ENCODE measurements at regions not wholly inside any gene's neighbourhood (a gene's known extent, or its start where the extent isn't known, plus 50 kb on each side); places are given as distances from the start of the nearest gene placed in this dataset.

- no peak overlapping the region for H3K4me3 ChIP-seq (ENCODE audit: low read depth in 1 of 3, low read length in 3 of 3)
- TF ChIP-seq FOXA2 (IDR thresholded peaks at IDR 0.05) (no peak), EGR1 (IDR thresholded peaks at IDR 0.05; ENCODE audit: low read depth in 2 of 2) (no peak), GABPA (IDR thresholded peaks at IDR 0.05 in 1 of 2, conservative IDR thresholded peaks at IDR 0.05 in 1 of 2) (no peak)
These were observed 161.9 kb upstream of the CRIM1 start for GRCh38 chr2:36193680-36194079.

GRCh38 chr2:36192983-36193382 lies 162.6 kb upstream of the CRIM1 start:
- DNase-seq (ENCODE audit: low spot score), result no peak
- no peak overlapping the region for H3K9ac ChIP-seq (ENCODE audit: low read depth in 1 of 2, low read length in 2 of 2)
- TF ChIP-seq EGR1 (IDR thresholded peaks at IDR 0.05; ENCODE audit: low read depth in 2 of 2), result no peak
- no peak for TF ChIP-seq CTCF (IDR thresholded peaks at IDR 0.05; ENCODE audit: low read depth, low read length, missing input control)
- no peak for TF ChIP-seq JUND (IDR thresholded peaks at IDR 0.05)
- TF ChIP-seq ZBTB33 (IDR thresholded peaks at IDR 0.05), result no peak
- TF ChIP-seq HNF4A (conservative IDR thresholded peaks at IDR 0.05), result no peak
- TF ChIP-seq REST (IDR thresholded peaks at IDR 0.05), result no peak
- TF ChIP-seq FOXA1 (IDR thresholded peaks at IDR 0.05), result no peak
- TF ChIP-seq MAX (IDR thresholded peaks at IDR 0.05), result no peak
- no peak for TF ChIP-seq RAD21 (IDR thresholded peaks at IDR 0.05)
- TF ChIP-seq GABPA (IDR thresholded peaks at IDR 0.05 in 1 of 2, conservative IDR thresholded peaks at IDR 0.05 in 1 of 2), result no peak
- TF ChIP-seq NR2F2 (IDR thresholded peaks at IDR 0.05), result no peak
- TF ChIP-seq ATF3 (IDR thresholded peaks at IDR 0.05), result no peak
- no peaks in the 10 kb centered on the region for H3K4me1 ChIP-seq (ENCODE audit: control insufficient read depth in 4 of 4, insufficient read depth in 4 of 4, low read length in 3 of 4)
- H3K9me3 ChIP-seq (ENCODE audit: control insufficient read depth in 4 of 4, low read length in 3 of 4), result peaks cover 0 to 2% (median 0%) of the 10 kb centered on the region in 4 donors
- no peak overlapping the region for H3K27ac ChIP-seq (ENCODE audit: low read depth in 1 of 2, low read length in 2 of 2)
- 11% methylated on average over 1 of the region's 1 CpG for WGBS
- no peak overlapping the region for H3K4me3 ChIP-seq (ENCODE audit: low read depth in 1 of 3, low read length in 3 of 3)
- H3K27me3 ChIP-seq (ENCODE audit: control insufficient read depth in 4 of 4, insufficient read depth in 4 of 4, low read length in 3 of 4), result no peaks in the 10 kb centered on the region
- H3K36me3 ChIP-seq (ENCODE audit: control insufficient read depth in 4 of 4, insufficient read depth in 3 of 4, low read depth in 1 of 4, low read length in 3 of 4), result no peaks in the 10 kb centered on the region

More at GRCh38 chr2:36193680-36194079, 161.9 kb upstream of the CRIM1 start:
- no peak for DNase-seq (ENCODE audit: low spot score)
- Histone ChIP-seq H3K36me3 (ENCODE audit: control insufficient read depth in 4 of 4, insufficient read depth in 3 of 4, low read depth in 1 of 4, low read length in 3 of 4) (no peaks in the 10 kb centered on the region), H3K27ac (ENCODE audit: low read depth in 1 of 2, low read length in 2 of 2) (no peak overlapping the region), H3K4me1 (ENCODE audit: control insufficient read depth in 4 of 4, insufficient read depth in 4 of 4, low read length in 3 of 4) (no peaks in the 10 kb centered on the region), H3K9me3 (ENCODE audit: control insufficient read depth in 4 of 4, low read length in 3 of 4) (no peaks in the 10 kb centered on the region), H3K9ac (ENCODE audit: low read depth in 1 of 2, low read length in 2 of 2) (no peak overlapping the region), H3K27me3 (ENCODE audit: control insufficient read depth in 4 of 4, insufficient read depth in 4 of 4, low read length in 3 of 4) (no peaks in the 10 kb centered on the region)
